GM23248 (cell line): ENCODE measurements at regions not wholly inside any gene's neighbourhood (a gene's known extent, or its start where the extent isn't known, plus 50 kb on each side); places are given as distances from the start of the nearest gene placed in this dataset.

ENCODE experiments used
- DNase-seq: peaks from one replicate; pipeline ENCODE4 v3.0.0-alpha.2; 2015
- H2AFZ ChIP-seq: fragments of 200-600 bp; sonication (generic); 2 replicates; pipeline ENCODE4 v1.6.1; 2016; ENCODE audit warnings: antibody characterized with exemption
- H3F3A ChIP-seq: fragments of 200-600 bp; sonication (generic); 2 replicates; pipeline ENCODE4 v1.6.1; 2016; ENCODE audit warnings: mild to moderate bottlenecking, antibody characterized with exemption, mixed run types; ENCODE audit not compliant: insufficient read depth
- H3K27ac ChIP-seq: fragments of 200-600 bp; sonication (generic); 2 replicates; pipeline ENCODE4 v1.5.1; 2016; ENCODE audit warnings: mild to moderate bottlenecking
- H3K27me3 ChIP-seq: fragments of 200-600 bp; sonication (generic); replicated peaks from 2 replicates; pipeline ENCODE4 v1.6.1; 2016; ENCODE audit warnings: mild to moderate bottlenecking; ENCODE audit not compliant: insufficient read depth
- H3K36me3 ChIP-seq: fragments of 200-600 bp; sonication (generic); 2 replicates; pipeline ENCODE4 v1.6.1; 2016; ENCODE audit warnings: low read depth, mild to moderate bottlenecking
- H3K4me1 ChIP-seq: fragments of 200-600 bp; sonication (generic); 2 replicates; pipeline ENCODE4 v1.6.1; 2016; ENCODE audit warnings: mild to moderate bottlenecking; ENCODE audit not compliant: insufficient read depth
- H3K4me2 ChIP-seq: fragments of 200-600 bp; sonication (generic); one replicate; pipeline ENCODE4 v1.6.1; 2016; ENCODE audit warnings: mild to moderate bottlenecking; ENCODE audit not compliant: unreplicated experiment
- H3K4me3 ChIP-seq: fragments of 200-600 bp; sonication (generic); 2 replicates; pipeline ENCODE4 v1.5.1; 2016; ENCODE audit warnings: mild to moderate bottlenecking
- H3K79me2 ChIP-seq: fragments of 200-600 bp; sonication (generic); 2 replicates; pipeline ENCODE4 v1.6.1; 2016; ENCODE audit warnings: mild to moderate bottlenecking; ENCODE audit not compliant: insufficient read depth
- H3K9ac ChIP-seq: fragments of 200-600 bp; sonication (generic); 2 replicates; pipeline ENCODE4 v1.6.1; 2016; ENCODE audit warnings: mild to moderate bottlenecking
- H3K9me2 ChIP-seq: fragments of 200-600 bp; sonication (generic); 2 replicates; pipeline ENCODE4 v1.6.1; 2016; ENCODE audit warnings: mixed run types, mild to moderate bottlenecking, moderate library complexity; ENCODE audit not compliant: insufficient read depth
- H3K9me3 ChIP-seq: fragments of 200-600 bp; sonication (generic); one replicate; pipeline ENCODE4 v1.6.1; 2017; ENCODE audit warnings: low read depth
- H4K20me1 ChIP-seq: fragments of 200-600 bp; sonication (generic); 2 replicates; pipeline ENCODE4 v1.6.0; 2016; ENCODE audit not compliant: insufficient read depth
- EZH2 ChIP-seq: fragments of 200-600 bp; sonication (generic); IDR thresholded peaks from 2 replicates; pipeline ENCODE4 v1.6.1; 2018; ENCODE audit warnings: antibody characterized with exemption, mild to moderate bottlenecking; ENCODE audit not compliant: insufficient read depth, poor library complexity, severe bottlenecking
- EZH2phosphoT487 ChIP-seq: fragments of 200-600 bp; sonication (generic); IDR thresholded peaks from 2 replicates; pipeline ENCODE4 v1.6.1; 2018; ENCODE audit warnings: antibody characterized with exemption, moderate library complexity, mild to moderate bottlenecking, low read depth; ENCODE audit not compliant: insufficient read depth
- WGBS, 2 experiments: methylation state at CpG; one replicate each; pipeline ENCODE4 v1.1.6; 2015 to 2017; ENCODE audit warnings: low lambda C conversion rate in 2 of 2, low coverage in 1 of 2; ENCODE audit errors: missing lambda C conversion rate in 2 of 2; 5-methylcytosine and 5-hydroxymethylcytosine counted together
- in situ Hi-C: fragments of 300-500 bp; cut with MboI; formaldehyde crosslinking; loops from 2 replicates; pipeline ENCODE4 v1.15.0; 2020

DNA sequence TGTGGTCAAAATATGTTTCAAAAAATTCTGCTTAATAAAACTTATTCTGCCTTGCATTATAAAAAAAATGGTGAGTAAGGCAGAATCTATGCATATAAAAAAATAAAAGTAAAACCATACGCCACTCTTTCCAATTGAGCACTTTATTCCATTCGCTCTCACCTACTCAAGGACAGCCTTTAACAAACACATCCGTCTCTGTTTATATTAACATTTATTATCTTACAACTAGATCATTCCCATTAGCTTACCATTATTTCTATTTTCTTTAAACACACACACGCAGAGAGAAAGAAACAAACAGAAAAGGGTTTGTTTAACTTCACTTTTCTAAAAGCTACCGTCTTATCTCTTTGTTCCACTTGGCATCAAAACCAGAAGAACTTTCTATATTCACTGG, 598.9 kb upstream of the CHRM3 start:
- in situ Hi-C loops: no loop called here

GRCh38 chr1:238783633-238784032, 602.7 kb upstream of the CHRM3 start:
- no peak overlapping the region for H3K27ac ChIP-seq
- H4K20me1 ChIP-seq: no peaks in the 10 kb centered on the region
- no peaks in the 10 kb centered on the region for H3K4me1 ChIP-seq
- in situ Hi-C loops: no loop called here
- H3K9me3 ChIP-seq: no peaks in the 10 kb centered on the region
- H3K4me3 ChIP-seq: no peak overlapping the region
- H3K27me3 ChIP-seq: no peaks in the 10 kb centered on the region
- no peaks in the 10 kb centered on the region for H3K79me2 ChIP-seq
- no peak overlapping the region for H3K4me2 ChIP-seq
- TF ChIP-seq EZH2: no peak
- TF ChIP-seq EZH2phosphoT487: no peak
- no peak overlapping the region for H3K9ac ChIP-seq
- H3K9me2 ChIP-seq: no peaks in the 10 kb centered on the region
- H2AFZ ChIP-seq: no peak overlapping the region
- no peaks in the 10 kb centered on the region for H3K36me3 ChIP-seq
- no peak for DNase-seq
- H3F3A ChIP-seq: no peaks in the 10 kb centered on the region

More for the DNA sequence above, 598.9 kb upstream of the CHRM3 start:
- Histone ChIP-seq H3K36me3 (no peaks in the 10 kb centered on the region), H3K4me3 (no peak overlapping the region), H3K9ac (no peak overlapping the region), H2AFZ (no peak overlapping the region), H3F3A (no peaks in the 10 kb centered on the region), H3K79me2 (no peaks in the 10 kb centered on the region), H3K9me2 (no peaks in the 10 kb centered on the region), H3K27me3 (no peaks in the 10 kb centered on the region), H3K4me2 (no peak overlapping the region), H3K27ac (no peak overlapping the region), H4K20me1 (no peaks in the 10 kb centered on the region), H3K4me1 (no peaks in the 10 kb centered on the region), H3K9me3 (no peaks in the 10 kb centered on the region)
- WGBS, 2 experiments: 7 to 16% methylated on average over 5 of the region's 5 CpGs
- TF ChIP-seq EZH2phosphoT487 (no peak), EZH2 (no peak)
- DNase-seq: no peak

- no peaks in the 10 kb centered on the region for H3K9me3 ChIP-seq
- H3K27me3 ChIP-seq: no peaks in the 10 kb centered on the region
- WGBS, 2 experiments: 16 to 20% methylated on average over 3 of the region's 3 CpGs
- H3K36me3 ChIP-seq: no peaks in the 10 kb centered on the region
- no peaks in the 10 kb centered on the region for H4K20me1 ChIP-seq
- no peak for DNase-seq
- no peaks in the 10 kb centered on the region for H3F3A ChIP-seq
- H3K4me2 ChIP-seq: no peak overlapping the region
- H3K4me1 ChIP-seq: no peaks in the 10 kb centered on the region
- no peak overlapping the region for H2AFZ ChIP-seq
- no peaks in the 10 kb centered on the region for H3K9me2 ChIP-seq
- H3K9ac ChIP-seq: no peak overlapping the region
- no peaks in the 10 kb centered on the region for H3K79me2 ChIP-seq
- in situ Hi-C loops: no loop called here
- H3K4me3 ChIP-seq: no peak overlapping the region
- TF ChIP-seq EZH2 (no peak), EZH2phosphoT487 (no peak)
- no peak overlapping the region for H3K27ac ChIP-seq
Measured at GRCh38 chr1:238779716-238780115, 606.7 kb upstream of the CHRM3 start.

GRCh38 chr1:238778113-238778512, 608.3 kb upstream of the CHRM3 start:
- no peaks in the 10 kb centered on the region for H3K79me2 ChIP-seq
- no peaks in the 10 kb centered on the region for H3F3A ChIP-seq
- no peak overlapping the region for H3K4me3 ChIP-seq
- no peak overlapping the region for H3K4me2 ChIP-seq
- H3K36me3 ChIP-seq: no peaks in the 10 kb centered on the region
- peak; percentile 17 for DNase-seq
- H3K9ac ChIP-seq: no peak overlapping the region
- H3K9me2 ChIP-seq: no peaks in the 10 kb centered on the region
- TF ChIP-seq EZH2 (no peak), EZH2phosphoT487 (no peak)
- WGBS, 2 experiments: 16 to 25% methylated on average over 1 of the region's 1 CpG
- no peaks in the 10 kb centered on the region for H3K27me3 ChIP-seq
- H2AFZ ChIP-seq: no peak overlapping the region
- no peaks in the 10 kb centered on the region for H3K4me1 ChIP-seq
- no peaks in the 10 kb centered on the region for H3K9me3 ChIP-seq
- in situ Hi-C loops: no loop called here
- H4K20me1 ChIP-seq: no peaks in the 10 kb centered on the region
- H3K27ac ChIP-seq: no peak overlapping the region

GRCh38 chr1:238777551-238777950, 608.8 kb upstream of the CHRM3 start:
- no peaks in the 10 kb centered on the region for H3K27me3 ChIP-seq
- TF ChIP-seq EZH2 (no peak), EZH2phosphoT487 (no peak)
- no peaks in the 10 kb centered on the region for H3K4me1 ChIP-seq
- no peaks in the 10 kb centered on the region for H3F3A ChIP-seq
- no peaks in the 10 kb centered on the region for H3K36me3 ChIP-seq
- no peaks in the 10 kb centered on the region for H4K20me1 ChIP-seq
- H3K9me3 ChIP-seq: no peaks in the 10 kb centered on the region
- no peak overlapping the region for H3K9ac ChIP-seq
- H3K4me2 ChIP-seq: no peak overlapping the region
- no peak overlapping the region for H2AFZ ChIP-seq
- H3K27ac ChIP-seq: no peak overlapping the region
- in situ Hi-C loops: no loop called here
- no peaks in the 10 kb centered on the region for H3K79me2 ChIP-seq
- DNase-seq: peak; percentile 4
- H3K4me3 ChIP-seq: no peak overlapping the region
- no peaks in the 10 kb centered on the region for H3K9me2 ChIP-seq
